ENCODE measurements at regions not wholly inside any gene's neighbourhood (a gene's known extent, or its start where the extent isn't known, plus 50 kb on each side); places are given as distances from the start of the nearest gene placed in this dataset.

GRCh38 chr13:59474696-59475095 lies 689.0 kb downstream of the DIAPH3 start:
- no peak for DNase-seq

GRCh38 chr13:59475911-59476310 lies 687.8 kb downstream of the DIAPH3 start:
- no peak for DNase-seq

GRCh38 chr13:59476366-59476765 lies 687.4 kb downstream of the DIAPH3 start:
- no peak for DNase-seq

- no peak for DNase-seq
Observed at GRCh38 chr13:59477011-59477410, 686.7 kb downstream of the DIAPH3 start.

GRCh38 chr13:59478908-59479307 lies 684.8 kb downstream of the DIAPH3 start:
- DNase-seq, result no peak

GRCh38 chr13:59479629-59480028 lies 684.1 kb downstream of the DIAPH3 start:
- DNase-seq, result no peak

- DNase-seq, result no peak
Observed at GRCh38 chr13:59480396-59481259, 683.1 kb downstream of the DIAPH3 start.

- DNase-seq, result no peak
Observed at GRCh38 chr13:59483501-59484145, 680.1 kb downstream of the DIAPH3 start.

GRCh38 chr13:59487883-59488282 lies 675.8 kb downstream of the DIAPH3 start:
- no peak for DNase-seq

GRCh38 chr13:59488436-59488835 lies 675.3 kb downstream of the DIAPH3 start:
- DNase-seq, result no peak

GRCh38 chr13:59490651-59491050 lies 673.1 kb downstream of the DIAPH3 start:
- DNase-seq, result no peak

- no peak for DNase-seq
Observed at GRCh38 chr13:59492030-59492636, 671.6 kb downstream of the DIAPH3 start.

GRCh38 chr13:59493436-59493965 lies 670.2 kb downstream of the DIAPH3 start:
- no peak for DNase-seq

GRCh38 chr13:59494151-59494550 lies 669.6 kb downstream of the DIAPH3 start:
- DNase-seq, result no peak

GRCh38 chr13:59494560-59494970 lies 669.2 kb downstream of the DIAPH3 start:
- DNase-seq, result no peak

GRCh38 chr13:59495299-59495698 lies 668.4 kb downstream of the DIAPH3 start:
- no peak for DNase-seq

GRCh38 chr13:59495936-59496512 lies 667.7 kb downstream of the DIAPH3 start:
- DNase-seq, result no peak

- DNase-seq, result no peak
Observed at GRCh38 chr13:59497621-59498247, 666.0 kb downstream of the DIAPH3 start.

- no peak for DNase-seq
Observed at GRCh38 chr13:59501004-59501403, 662.7 kb downstream of the DIAPH3 start.

GRCh38 chr13:59504407-59504806 lies 659.3 kb downstream of the DIAPH3 start:
- DNase-seq, result no peak

- no peak for DNase-seq
Observed at GRCh38 chr13:59510386-59510785, 653.3 kb downstream of the DIAPH3 start.

- no peak for DNase-seq
Observed at GRCh38 chr13:59513686-59514085, 650.0 kb downstream of the DIAPH3 start.

GRCh38 chr13:59514316-59514715 lies 649.4 kb downstream of the DIAPH3 start:
- DNase-seq, result no peak
